HG02623 (cell line): ENCODE measurements at regions not wholly inside any gene's neighbourhood (a gene's known extent, or its start where the extent isn't known, plus 50 kb on each side); places are given as distances from the start of the nearest gene placed in this dataset.
"Not testable (repeated sequence)": the region's sequence is repeated elsewhere in the genome, so short reads cannot be mapped to it uniquely, and the experiment has no call there.

Experiments
- ATAC-seq: cut with Tn5 transposase; IDR thresholded peaks from one replicate; pipeline ENCODE4 v1.9.1; 2021; ENCODE audit warnings: moderate library complexity; ENCODE audit not compliant: unreplicated experiment

- no peak for ATAC-seq
Observed at GRCh38 chr10:57706016-57706415, 561.7 kb downstream of the IPMK start.

DNA sequence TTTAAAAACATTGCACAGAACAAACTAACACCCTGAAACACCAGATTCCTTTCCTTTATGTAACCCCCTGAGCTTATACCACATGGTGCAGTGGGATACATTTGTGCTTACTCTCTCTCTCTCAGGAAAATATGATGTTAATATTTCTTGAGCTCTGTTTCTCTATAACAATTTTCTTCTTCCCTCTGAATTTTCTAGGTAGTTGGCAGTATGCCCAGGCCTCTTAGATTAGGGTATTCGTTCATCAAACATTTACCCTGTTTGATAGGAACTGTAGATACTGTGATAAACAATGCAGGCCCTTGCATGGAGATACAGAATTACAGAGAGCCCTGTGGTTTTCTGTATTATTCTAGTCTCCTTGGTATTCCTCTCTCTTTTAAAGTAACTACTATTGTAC, 567.8 kb downstream of the IPMK start:
- no peak for ATAC-seq

DNA sequence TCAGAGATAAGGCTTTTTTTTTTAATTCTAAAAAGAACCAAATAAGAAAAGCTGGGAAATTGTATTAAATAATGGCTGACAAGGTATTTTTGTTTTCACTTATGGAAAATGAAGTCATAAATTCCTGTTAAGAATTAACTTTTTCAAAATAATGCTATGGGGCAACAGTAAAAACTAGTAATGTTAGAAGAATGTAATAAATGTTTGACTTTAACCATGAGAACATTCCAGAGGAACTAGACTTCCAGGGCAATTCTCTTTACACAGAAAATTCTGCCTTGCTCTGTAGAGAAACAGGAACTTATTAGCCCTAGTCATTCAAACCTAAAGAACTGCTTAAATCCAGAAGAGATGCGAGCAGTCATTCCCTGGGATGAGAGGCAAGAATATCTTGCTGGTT, 571.1 kb downstream of the IPMK start:
- ATAC-seq: no peak

- ATAC-seq: no peak
Observed at GRCh38 chr10:57694956-57695608, 572.6 kb downstream of the IPMK start.

- ATAC-seq: no peak
Observed at GRCh38 chr10:57692255-57692980, 575.3 kb downstream of the IPMK start.

GRCh38 chr10:57689596-57690297, 577.9 kb downstream of the IPMK start:
- ATAC-seq: no peak

DNA sequence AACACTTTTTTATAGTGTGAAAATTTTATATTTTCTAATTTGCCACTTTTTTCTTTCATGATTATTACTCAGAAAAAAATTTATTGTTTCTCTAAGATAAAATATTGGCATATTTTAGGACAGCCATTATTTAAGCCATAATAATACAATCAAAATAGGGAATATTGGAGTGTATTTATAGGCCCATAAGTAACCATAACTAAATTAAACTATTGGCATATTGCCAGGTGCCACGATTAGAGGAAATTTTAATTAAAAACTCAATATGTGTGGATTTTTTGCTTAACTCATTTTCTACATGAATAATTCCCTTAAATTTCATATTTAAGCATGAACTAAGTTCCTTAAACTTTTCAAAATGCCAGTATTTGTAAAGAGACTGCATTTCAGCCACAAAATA, 587.8 kb downstream of the IPMK start:
- ATAC-seq: no peak

DNA sequence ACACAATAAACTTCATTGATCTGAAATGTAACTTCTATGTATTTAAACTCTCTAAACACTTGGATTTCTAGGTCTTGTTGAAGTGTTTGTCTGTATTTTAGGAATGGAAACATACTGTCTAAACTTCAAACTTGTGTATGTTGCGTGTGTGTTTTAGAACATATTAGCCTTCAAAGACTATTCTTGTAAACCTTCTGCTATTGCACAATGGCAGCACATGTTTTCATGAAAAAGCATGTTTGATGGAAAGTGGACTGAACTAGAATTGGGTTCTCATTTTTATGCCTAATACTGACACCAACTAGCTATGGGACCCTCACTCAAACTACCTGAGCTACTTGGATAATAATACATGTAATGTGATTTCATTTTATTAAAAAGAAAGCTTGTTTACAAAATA, 592.6 kb downstream of the IPMK start:
- ATAC-seq: no peak

DNA sequence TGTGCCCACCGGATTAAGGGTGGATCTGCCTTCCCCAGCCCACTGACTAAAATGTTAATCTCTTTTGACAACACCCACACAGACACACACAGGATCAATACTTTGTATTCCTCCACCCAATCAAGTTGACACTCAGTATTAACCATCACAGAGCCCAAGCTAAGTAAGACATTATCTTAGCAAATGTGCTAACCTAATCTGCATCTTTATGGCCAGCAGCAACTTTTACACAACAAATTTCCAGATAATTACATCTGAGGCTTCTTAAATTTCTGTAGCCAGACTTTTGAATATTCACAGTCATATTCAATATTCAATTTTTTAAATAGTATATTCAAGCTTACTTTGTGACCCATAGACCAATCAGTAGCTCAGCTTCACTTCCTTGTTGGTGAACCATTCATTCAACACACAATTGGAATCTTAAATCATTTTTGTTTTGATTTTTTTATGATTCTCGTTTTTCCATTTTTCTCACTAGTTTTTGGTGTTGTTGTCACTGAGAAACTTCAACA, 594.2 kb downstream of the IPMK start:
- no peak for ATAC-seq

GRCh38 chr10:57664815-57665214, 602.9 kb downstream of the IPMK start:
- ATAC-seq: no peak

DNA sequence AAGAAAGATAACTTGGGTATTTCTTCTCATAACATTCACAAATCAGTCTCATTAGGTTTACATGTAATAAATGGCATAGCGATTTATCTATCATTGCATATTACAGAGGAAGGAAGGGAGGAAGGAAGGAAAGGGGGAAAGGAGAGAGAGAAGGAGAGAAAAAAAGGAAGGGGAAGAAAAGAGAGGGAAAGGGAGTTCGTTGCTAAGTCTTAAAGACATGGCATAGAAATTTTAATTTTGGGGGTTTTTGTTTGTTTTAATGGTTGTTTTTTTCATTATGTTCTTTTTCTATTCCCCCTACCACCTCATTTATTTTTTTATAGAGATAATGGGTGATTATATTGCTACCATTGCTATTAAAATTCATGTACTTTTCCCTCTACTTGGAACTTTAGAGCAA, 604.3 kb downstream of the IPMK start:
- ATAC-seq: no peak

DNA sequence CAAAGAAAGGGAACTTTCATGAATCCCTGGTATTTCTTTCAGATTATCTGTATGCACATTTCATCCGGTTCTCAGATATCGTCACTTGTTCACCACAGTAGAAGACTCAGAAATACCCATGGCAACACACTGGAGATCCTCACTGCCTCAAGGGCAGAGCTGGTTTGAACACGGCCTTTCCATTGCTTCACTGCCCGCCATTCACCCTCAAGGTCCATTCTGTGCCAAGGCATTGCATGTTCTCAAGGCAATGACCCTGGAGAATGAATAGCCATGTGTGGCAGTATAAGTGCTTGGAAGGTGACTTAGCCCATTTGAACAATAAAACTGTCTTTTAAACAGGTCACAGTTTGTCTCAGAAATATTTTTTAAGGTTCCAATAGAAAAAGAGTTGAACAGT, 606.5 kb downstream of the IPMK start:
- ATAC-seq: no peak

DNA sequence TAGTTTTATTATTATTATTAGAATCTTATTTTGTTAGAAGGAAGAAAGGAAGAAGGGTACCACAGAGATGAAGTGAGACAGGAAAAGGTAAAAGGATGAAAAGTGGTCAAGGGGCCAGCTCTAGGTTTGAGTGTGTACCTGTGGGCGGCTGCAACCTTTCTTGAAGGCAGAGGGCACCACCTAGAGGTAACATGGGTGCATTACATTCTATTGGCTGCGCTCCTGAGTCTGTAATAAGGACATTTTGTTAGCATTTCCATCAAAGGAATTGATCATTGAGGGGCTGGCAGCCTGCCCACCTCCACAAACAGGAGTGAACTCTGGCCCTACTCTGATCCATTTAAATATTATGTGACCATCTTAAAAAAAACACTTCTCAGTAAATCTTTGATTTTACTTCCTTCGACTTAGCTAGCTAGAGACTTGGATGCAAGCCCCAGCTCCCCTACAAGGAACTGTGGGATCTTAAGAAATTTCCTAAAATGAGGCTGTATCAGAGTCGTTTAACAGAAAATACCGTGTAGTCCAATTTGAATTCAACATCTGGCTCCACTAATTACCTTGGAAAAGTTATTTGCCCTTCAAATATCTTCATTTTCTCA, 610.4 kb downstream of the IPMK start:
- ATAC-seq: peak; percentile 98

- ATAC-seq: no peak
Observed at GRCh38 chr10:57654856-57655255, 612.8 kb downstream of the IPMK start.

GRCh38 chr10:57645108-57645507, 622.6 kb downstream of the IPMK start:
- ATAC-seq: not testable (repeated sequence)

DNA sequence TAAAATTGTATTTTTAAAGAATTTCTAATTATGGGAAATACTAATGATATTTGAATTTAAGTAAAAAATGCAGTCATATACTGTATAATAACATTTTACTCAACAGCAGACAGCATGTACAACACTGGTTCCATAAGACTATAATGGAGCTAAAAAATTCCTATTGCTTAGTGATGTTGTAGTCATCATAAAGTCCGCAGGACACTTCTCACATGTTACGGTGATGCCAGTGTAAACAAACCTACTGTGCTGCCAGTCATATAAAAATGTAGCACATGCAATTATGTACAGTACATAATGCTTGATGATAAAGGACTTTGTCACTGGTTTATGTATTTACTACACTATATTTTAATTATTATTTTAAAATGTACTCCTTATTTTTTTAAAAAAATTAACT, 629.3 kb downstream of the IPMK start:
- ATAC-seq: no peak

GRCh38 chr10:57628592-57629284, 639.0 kb downstream of the IPMK start:
- ATAC-seq: no peak

DNA sequence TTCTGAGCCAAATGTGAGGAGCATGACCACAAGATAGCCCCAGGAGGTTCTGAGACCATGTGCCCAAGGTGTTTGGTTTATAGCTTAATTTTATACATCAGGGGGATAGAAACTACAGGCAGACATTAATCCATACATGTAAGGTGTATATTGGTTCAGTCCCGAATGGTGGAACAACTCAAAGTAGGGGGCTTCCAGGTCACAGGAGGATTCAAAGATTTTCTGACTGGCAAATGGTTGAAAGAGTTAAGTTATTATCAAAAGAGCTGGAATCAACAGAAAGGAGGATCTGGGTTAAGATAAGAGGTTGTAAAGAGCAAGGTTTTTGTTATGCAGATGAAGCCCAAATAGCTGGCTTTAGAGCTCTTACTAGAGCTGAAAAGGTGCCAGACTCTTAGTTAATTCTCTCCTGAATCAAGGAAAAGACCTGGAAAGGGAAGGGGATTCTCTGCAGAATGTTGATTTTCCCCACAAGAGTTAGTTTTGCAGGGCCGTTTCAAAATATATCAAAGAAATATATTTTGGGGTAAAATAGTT, 640.0 kb downstream of the IPMK start:
- ATAC-seq: no peak

DNA sequence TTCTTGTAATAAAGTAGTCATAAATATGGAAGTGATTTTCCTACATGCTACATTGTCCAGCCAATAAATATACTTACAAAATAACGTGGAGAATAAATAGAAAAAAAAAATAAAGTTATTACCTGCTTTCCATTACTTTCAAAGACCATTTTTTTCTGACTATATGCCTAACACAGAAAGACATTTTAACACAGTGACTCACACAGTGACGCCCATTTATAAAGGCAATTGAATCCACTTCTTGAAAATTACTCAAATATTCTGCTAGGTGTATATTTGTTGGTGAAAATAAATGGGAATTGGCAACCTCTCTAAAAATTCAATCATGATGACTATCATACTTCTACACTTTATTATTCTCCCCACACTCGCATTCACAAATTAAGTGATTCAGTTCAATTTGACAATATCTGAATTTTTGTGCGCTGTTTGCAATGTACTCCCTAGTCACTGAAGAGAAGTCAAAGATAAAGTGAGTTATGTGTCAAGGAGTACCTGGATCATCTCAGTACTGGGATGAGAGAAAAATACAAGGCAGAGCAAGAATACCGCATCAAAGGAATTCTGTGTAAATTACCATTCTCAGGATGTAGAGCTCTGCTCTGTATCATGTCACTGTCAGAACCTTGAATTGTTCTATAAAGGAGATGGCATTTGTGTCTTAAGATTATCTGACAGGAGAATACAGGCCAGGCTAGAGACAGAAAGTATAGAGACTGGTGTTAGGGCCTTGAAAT, 642.7 kb downstream of the IPMK start:
- no peak for ATAC-seq

GRCh38 chr10:57624066-57624465, 643.6 kb downstream of the IPMK start:
- ATAC-seq: no peak
